GM23338 (cell line): ENCODE measurements at regions not wholly inside any gene's neighbourhood (a gene's known extent, or its start where the extent isn't known, plus 50 kb on each side); places are given as distances from the start of the nearest gene placed in this dataset.
A peak's percentile ranks its signal among the peaks of the same experiment; 100 is the strongest.

ENCODE experiments used
- ATAC-seq: fragments of 200-7000 bp; cut with Tn5 transposase; 3 replicates; pipeline ENCODE4 v1.9.1; 2020
- DNase-seq: peaks from one replicate; pipeline ENCODE4 v3.0.0-alpha.2; 2015; ENCODE audit warnings: low spot score
- H2AFZ ChIP-seq: fragments of 200-600 bp; sonication (generic); 2 replicates; pipeline ENCODE4 v1.8.0; 2016; ENCODE audit warnings: antibody characterized with exemption, mild to moderate bottlenecking, moderate library complexity
- H3F3A ChIP-seq: fragments of 200-600 bp; sonication (generic); replicated peaks from 2 replicates; pipeline ENCODE4 v1.8.0; 2017; ENCODE audit warnings: antibody characterized with exemption, mixed run types, low read depth
- H3K27ac ChIP-seq: fragments of 200-600 bp; sonication (generic); 2 replicates; pipeline ENCODE4 v1.6.1; 2016; ENCODE audit warnings: low read depth
- H3K27me3 ChIP-seq: fragments of 200-600 bp; sonication (generic); 2 replicates; pipeline ENCODE4 v1.8.0; 2016; ENCODE audit warnings: mild to moderate bottlenecking, mixed run types, moderate library complexity; ENCODE audit not compliant: insufficient read depth
- H3K36me3 ChIP-seq: fragments of 200-600 bp; sonication (generic); 2 replicates; pipeline ENCODE4 v1.8.0; 2016; ENCODE audit warnings: mild to moderate bottlenecking; ENCODE audit not compliant: insufficient read depth
- H3K4me1 ChIP-seq: fragments of 200-600 bp; sonication (generic); 2 replicates; pipeline ENCODE4 v1.8.0; 2016; ENCODE audit warnings: mild to moderate bottlenecking, moderate library complexity; ENCODE audit not compliant: insufficient read depth
- H3K4me2 ChIP-seq: fragments of 200-600 bp; sonication (generic); 2 replicates; pipeline ENCODE4 v1.7.1; 2017; ENCODE audit warnings: mixed run types
- H3K4me3 ChIP-seq: fragments of 200-600 bp; sonication (generic); 2 replicates; pipeline ENCODE4 v1.6.1; 2016; ENCODE audit warnings: mixed run types
- H3K79me2 ChIP-seq: fragments of 200-600 bp; sonication (generic); replicated peaks from 2 replicates; pipeline ENCODE4 v1.8.0; 2017; ENCODE audit warnings: mild to moderate bottlenecking; ENCODE audit not compliant: insufficient read depth
- H3K9me2 ChIP-seq: fragments of 200-600 bp; sonication (generic); 2 replicates; pipeline ENCODE4 v1.8.0; 2017; ENCODE audit not compliant: insufficient read depth
- H4K20me1 ChIP-seq: fragments of 200-600 bp; sonication (generic); replicated peaks from 2 replicates; pipeline ENCODE4 v1.8.0; 2017; ENCODE audit warnings: mild to moderate bottlenecking; ENCODE audit not compliant: insufficient read depth
- H3K27ac Mint-ChIP-seq: 2 replicates; pipeline ENCODE4 v1.8.0; 2020; ENCODE audit warnings: inconsistent platforms, mild to moderate bottlenecking, moderate library complexity, mixed read lengths
- H3K27me3 Mint-ChIP-seq: 3 replicates; pipeline ENCODE4 v1.8.0; 2022; ENCODE audit warnings: low read depth, mild to moderate bottlenecking, moderate library complexity, mixed read lengths, inconsistent platforms; ENCODE audit not compliant: insufficient read depth, poor library complexity
- H3K36me3 Mint-ChIP-seq: 3 replicates; pipeline ENCODE4 v1.8.0; 2021; ENCODE audit warnings: low read depth, mild to moderate bottlenecking, inconsistent platforms, moderate library complexity, mixed read lengths
- H3K4me1 Mint-ChIP-seq: 3 replicates; pipeline ENCODE4 v1.8.0; 2020; ENCODE audit warnings: mild to moderate bottlenecking, inconsistent platforms, mixed read lengths
- H3K4me3 Mint-ChIP-seq: 3 replicates; pipeline ENCODE4 v1.8.0; 2021; ENCODE audit warnings: moderate library complexity, mild to moderate bottlenecking, inconsistent platforms, mixed read lengths
- H3K9me3 Mint-ChIP-seq: 3 replicates; pipeline ENCODE4 v1.8.0; 2020; ENCODE audit warnings: moderate library complexity, mild to moderate bottlenecking, inconsistent platforms, mixed read lengths
- CREB1 ChIP-seq: fragments of 250-450 bp; sonication (Bioruptor Pico); IDR thresholded peaks from 2 replicates; pipeline ENCODE4 v1.5.0; 2020; ENCODE audit warnings: low read depth, mild to moderate bottlenecking, moderate library complexity
- CTCF ChIP-seq, 2 experiments: fragments of 200-600 bp in 1 of 2; sonication (generic) in 1 of 2; conservative IDR thresholded peaks; 2 replicates each; pipeline versions ENCODE4 v1.5.1 to v1.6.1; 2016 to 2017; ENCODE audit warnings: antibody characterized with exemption in 2 of 2, low read depth in 2 of 2, mild to moderate bottlenecking in 2 of 2, moderate library complexity in 1 of 2
- ETS1 ChIP-seq: IDR thresholded peaks from 2 replicates; pipeline ENCODE4 v1.6.1; 2016; ENCODE audit warnings: antibody characterized with exemption
- EZH2 ChIP-seq: fragments of 200-600 bp; sonication (generic); IDR thresholded peaks from one replicate; pipeline ENCODE4 v1.8.0; 2017; ENCODE audit warnings: antibody characterized with exemption, mild to moderate bottlenecking, low read depth; ENCODE audit not compliant: unreplicated experiment
- EZH2phosphoT487 ChIP-seq: fragments of 200-600 bp; sonication (generic); IDR thresholded peaks from one replicate; pipeline ENCODE4 v1.8.1; 2018; ENCODE audit warnings: antibody characterized with exemption; ENCODE audit not compliant: unreplicated experiment
- JUNB ChIP-seq: IDR thresholded peaks from one replicate; pipeline ENCODE4 v1.6.1; 2016; ENCODE audit warnings: antibody characterized with exemption; ENCODE audit not compliant: unreplicated experiment
- NANOG ChIP-seq: IDR thresholded peaks from 2 replicates; pipeline ENCODE4 v1.6.1; 2016; ENCODE audit warnings: antibody characterized with exemption, borderline replicate concordance
- POLR2AphosphoS5 ChIP-seq: IDR thresholded peaks from 2 replicates; pipeline ENCODE4 v1.6.1; 2016; ENCODE audit warnings: antibody characterized with exemption, low read depth
- REST ChIP-seq: IDR thresholded peaks from one replicate; pipeline ENCODE4 v1.6.1; 2018; ENCODE audit warnings: antibody characterized with exemption; ENCODE audit not compliant: unreplicated experiment
- STAT1 ChIP-seq: IDR thresholded peaks from one replicate; pipeline ENCODE4 v1.6.1; 2016; ENCODE audit warnings: antibody characterized with exemption; ENCODE audit not compliant: unreplicated experiment
- ZNF114 ChIP-seq: fragments of 250-450 bp; sonication (Bioruptor Pico); IDR thresholded peaks from 2 replicates; pipeline ENCODE4 v1.5.0; 2020; ENCODE audit warnings: mild to moderate bottlenecking, moderate library complexity
- ZNF331 ChIP-seq: fragments of 250-450 bp; sonication (Bioruptor Pico); IDR thresholded peaks from 2 replicates; pipeline ENCODE4 v1.5.0; 2020; ENCODE audit warnings: low read depth, mild to moderate bottlenecking, moderate library complexity
- ZNF462 ChIP-seq: fragments of 250-450 bp; sonication (Bioruptor Pico); IDR thresholded peaks from 2 replicates; pipeline ENCODE4 v1.5.0; 2020; ENCODE audit warnings: mild to moderate bottlenecking, moderate library complexity

GRCh38 chr10:20686015-20686635 is 211.0 kb downstream of the NEBL start:
- Histone ChIP-seq H2AFZ (no peak overlapping the region; the same call in 1 of the 2 replicates), H3K4me3 (no peak overlapping the region), H3K4me1 (peaks cover 3% of the 10 kb centered on the region; the same call in 1 of the 2 replicates), H3K9me2 (peaks cover 8% of the 10 kb centered on the region; the same call in 1 of the 2 replicates), H3K79me2 (no peaks in the 10 kb centered on the region), H4K20me1 (no peaks in the 10 kb centered on the region), H3F3A (no peaks in the 10 kb centered on the region), H3K27me3 (no peaks in the 10 kb centered on the region), H3K36me3 (no peaks in the 10 kb centered on the region), H3K27ac (no peak overlapping the region), H3K4me2 (no peak overlapping the region)
- DNase-seq (no peak), ATAC-seq (no peak)
- peak overlapping the region; percentile 23; the same call in 1 of the 2 replicates for H3K27ac Mint-ChIP-seq
- peaks cover 7% of the 10 kb centered on the region for H3K4me1 Mint-ChIP-seq
- H3K36me3 Mint-ChIP-seq, result peaks cover 3% of the 10 kb centered on the region; the same call in 1 of the 3 replicates
- no peaks in the 10 kb centered on the region for H3K9me3 Mint-ChIP-seq
- TF ChIP-seq POLR2AphosphoS5, result no peak
- TF ChIP-seq REST, result no peak
- TF ChIP-seq EZH2, result no peak
- TF ChIP-seq ZNF462 (CRISPR knock-in tag), result no peak
- TF ChIP-seq CREB1, result no peak
- TF ChIP-seq ETS1, result no peak
- no peak for TF ChIP-seq JUNB
- TF ChIP-seq CTCF (conservative IDR thresholded peaks at IDR 0.05; ENCODE audit: low read depth in 2 of 2), result no peak
- TF ChIP-seq NANOG, result no peak
- TF ChIP-seq ZNF114 (CRISPR knock-in tag), result no peak
- TF ChIP-seq EZH2phosphoT487, result no peak
- TF ChIP-seq STAT1, result no peak
- no peak for TF ChIP-seq ZNF331
- H3K27me3 Mint-ChIP-seq, result peaks cover 2% of the 10 kb centered on the region
- no peak overlapping the region for H3K4me3 Mint-ChIP-seq
